Right lobe of liver (tissue), 6 donors: ENCODE measurements at regions not wholly inside any gene's neighbourhood (a gene's known extent, or its start where the extent isn't known, plus 50 kb on each side); places are given as distances from the start of the nearest gene placed in this dataset.

Experiments used
- ATAC-seq, 4 donors: fragments of 200-7000 bp; cut with Tn5 transposase; one replicate each; pipeline ENCODE4 v1.9.1; 2020; ENCODE audit warnings: mild to moderate bottlenecking in 4 of 4, moderate library complexity in 4 of 4
- DNase-seq, 3 donors: peaks; one replicate each; pipeline ENCODE4 v3.0.0-alpha.2; 2020
- H3K27ac ChIP-seq, 3 donors: fragments of 200-600 bp; one replicate each; pipeline ENCODE4 v1.8.0; 2022
- H3K27me3 ChIP-seq, 2 donors: fragments of 200-600 bp; one replicate each; pipeline ENCODE4 v1.8.0; 2022
- H3K36me3 ChIP-seq, 4 donors: fragments of 200-600 bp; sonication (generic) in 1 of 4; one replicate each; pipeline versions ENCODE4 v1.5.1 to v1.8.0; 2017 to 2022; ENCODE audit warnings: control low read depth in 1 of 4
- H3K4me1 ChIP-seq, 4 donors: fragments of 200-600 bp; sonication (generic) in 1 of 4; one replicate each; pipeline versions ENCODE4 v1.5.1 to v1.8.0; 2017 to 2022; ENCODE audit warnings: control low read depth in 1 of 4
- H3K4me3 ChIP-seq, 3 donors: fragments of 200-600 bp; one replicate each; pipeline ENCODE4 v1.8.0; 2022
- H3K9me3 ChIP-seq, 4 donors: fragments of 200-600 bp; sonication (generic) in 1 of 4; one replicate each; pipeline versions ENCODE4 v1.5.1 to v1.8.0; 2017 to 2022; ENCODE audit warnings: control low read depth in 1 of 4
- POLR2A ChIP-seq: fragments of 450-650 bp; IDR thresholded peaks from one replicate; pipeline ENCODE4 v1.6.1; 2017; ENCODE audit warnings: antibody characterized with exemption, mild to moderate bottlenecking
- WGBS: methylation state at CpG from one replicate; pipeline ENCODE4 v1.1.6; 2018; ENCODE audit warnings: low coverage, low lambda C conversion rate; ENCODE audit not compliant: insufficient coverage; ENCODE audit errors: missing lambda C conversion rate; 5-methylcytosine and 5-hydroxymethylcytosine counted together
- intact Hi-C, 2 donors: fragments of 100-400 bp; cut with DNase I; formaldehyde crosslinking; loops; one replicate each; pipeline versions ENCODE4 v1.11.2 to v1.14.1; 2022
- TF ChIP-seq, protein P1 (sequence below), 4 donors: fragments of 200-600 bp in 3 of 4; fragments of 450-650 bp in 1 of 4; IDR thresholded peaks; one replicate each; pipeline versions ENCODE4 v1.5.1 to v1.8.0; 2016 to 2022; ENCODE audit warnings: antibody characterized with exemption in 4 of 4, mild to moderate bottlenecking in 2 of 4
- donor health status: DM: no; HTN: yes; CAD: no.
- donor health status: DM: no; HTN: no; CAD: no.
- donor health status: DM: no; HTN: no; CAD: no.
- donor health status: DM: no; HTN: yes; CAD: no.
- donor health status: DM: no; HTN: yes; CAD: no.

DNA sequence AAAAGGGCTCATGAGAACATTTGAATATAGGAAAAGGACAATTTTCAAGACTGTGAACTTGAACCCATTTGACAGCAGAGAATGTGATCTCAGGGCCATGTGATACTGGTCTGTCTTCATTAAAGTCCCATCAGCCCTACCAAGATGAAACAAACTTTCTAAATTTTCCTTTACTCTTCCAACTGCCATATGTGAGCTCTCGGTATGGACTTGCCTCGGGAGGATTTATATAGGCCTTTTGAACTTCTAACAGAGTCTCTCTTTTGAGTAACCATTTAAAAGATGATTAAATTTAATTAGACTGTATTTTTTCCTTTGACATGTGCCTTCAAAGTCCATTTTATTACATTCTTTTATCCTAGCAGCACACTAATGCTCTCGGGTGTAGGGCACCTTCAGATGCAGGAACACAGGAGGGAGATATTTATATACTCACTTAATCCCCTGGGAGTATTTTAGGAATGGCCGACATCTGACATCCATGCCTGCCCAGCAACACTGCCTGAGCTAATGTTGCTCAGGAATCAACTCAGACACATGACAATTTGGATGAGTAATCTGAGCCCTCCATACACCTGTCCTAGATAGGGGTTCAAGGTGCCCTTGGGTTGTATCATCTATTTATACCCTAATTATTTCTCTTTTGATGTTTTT is 155.0 kb downstream of the SLC7A11 start:
- Histone ChIP-seq H3K27me3 (no peaks in the 10 kb centered on the region), H3K4me1 (no peaks in the 10 kb centered on the region), H3K36me3 (no peaks in the 10 kb centered on the region), H3K4me3 (no peak overlapping the region), H3K27ac (no peak overlapping the region), H3K9me3 (no peaks in the 10 kb centered on the region)
- DNase-seq (no peak), ATAC-seq (no peak)
- intact Hi-C loops = no loop called here
- 79% methylated on average over 4 of the region's 4 CpGs for WGBS
- no peak for TF ChIP-seq POLR2A
- TF ChIP-seq, protein P1, sequence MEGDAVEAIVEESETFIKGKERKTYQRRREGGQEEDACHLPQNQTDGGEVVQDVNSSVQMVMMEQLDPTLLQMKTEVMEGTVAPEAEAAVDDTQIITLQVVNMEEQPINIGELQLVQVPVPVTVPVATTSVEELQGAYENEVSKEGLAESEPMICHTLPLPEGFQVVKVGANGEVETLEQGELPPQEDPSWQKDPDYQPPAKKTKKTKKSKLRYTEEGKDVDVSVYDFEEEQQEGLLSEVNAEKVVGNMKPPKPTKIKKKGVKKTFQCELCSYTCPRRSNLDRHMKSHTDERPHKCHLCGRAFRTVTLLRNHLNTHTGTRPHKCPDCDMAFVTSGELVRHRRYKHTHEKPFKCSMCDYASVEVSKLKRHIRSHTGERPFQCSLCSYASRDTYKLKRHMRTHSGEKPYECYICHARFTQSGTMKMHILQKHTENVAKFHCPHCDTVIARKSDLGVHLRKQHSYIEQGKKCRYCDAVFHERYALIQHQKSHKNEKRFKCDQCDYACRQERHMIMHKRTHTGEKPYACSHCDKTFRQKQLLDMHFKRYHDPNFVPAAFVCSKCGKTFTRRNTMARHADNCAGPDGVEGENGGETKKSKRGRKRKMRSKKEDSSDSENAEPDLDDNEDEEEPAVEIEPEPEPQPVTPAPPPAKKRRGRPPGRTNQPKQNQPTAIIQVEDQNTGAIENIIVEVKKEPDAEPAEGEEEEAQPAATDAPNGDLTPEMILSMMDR (IDR thresholded peaks at IDR 0.05) = no peak

DNA sequence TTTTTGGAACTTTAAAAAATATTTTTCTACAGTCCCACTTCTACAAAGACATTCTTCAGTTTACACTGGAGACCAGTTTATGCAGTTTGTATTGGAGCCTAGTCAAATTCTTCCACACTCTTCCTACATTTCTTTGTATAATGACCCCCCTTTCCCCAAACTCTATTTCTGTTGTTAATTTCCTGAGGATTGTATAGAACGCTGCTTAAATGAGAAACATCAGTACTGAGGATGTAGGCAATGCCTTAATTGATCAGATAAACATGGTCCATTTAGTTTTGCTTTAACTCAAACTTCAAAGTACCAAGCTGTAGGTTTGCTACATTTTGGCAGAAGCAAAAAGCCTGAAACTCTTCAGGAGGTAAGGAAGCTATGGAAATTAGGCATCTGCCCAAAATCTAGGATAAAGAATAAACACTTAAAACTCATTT is 155.5 kb downstream of the SLC7A11 start:
- 69% methylated on average over 1 of the region's 1 CpG for WGBS
- DNase-seq (no peak), ATAC-seq (no peak)
- no peaks in the 10 kb centered on the region for H3K9me3 ChIP-seq
- no peaks in the 10 kb centered on the region for H3K4me1 ChIP-seq
- H3K36me3 ChIP-seq = no peaks in the 10 kb centered on the region
- no peak overlapping the region for H3K4me3 ChIP-seq
- intact Hi-C loops = no loop called here
- H3K27me3 ChIP-seq = no peaks in the 10 kb centered on the region
- TF ChIP-seq, protein P1 (IDR thresholded peaks at IDR 0.05) = no peak
- TF ChIP-seq POLR2A = no peak
- no peak overlapping the region for H3K27ac ChIP-seq

DNA sequence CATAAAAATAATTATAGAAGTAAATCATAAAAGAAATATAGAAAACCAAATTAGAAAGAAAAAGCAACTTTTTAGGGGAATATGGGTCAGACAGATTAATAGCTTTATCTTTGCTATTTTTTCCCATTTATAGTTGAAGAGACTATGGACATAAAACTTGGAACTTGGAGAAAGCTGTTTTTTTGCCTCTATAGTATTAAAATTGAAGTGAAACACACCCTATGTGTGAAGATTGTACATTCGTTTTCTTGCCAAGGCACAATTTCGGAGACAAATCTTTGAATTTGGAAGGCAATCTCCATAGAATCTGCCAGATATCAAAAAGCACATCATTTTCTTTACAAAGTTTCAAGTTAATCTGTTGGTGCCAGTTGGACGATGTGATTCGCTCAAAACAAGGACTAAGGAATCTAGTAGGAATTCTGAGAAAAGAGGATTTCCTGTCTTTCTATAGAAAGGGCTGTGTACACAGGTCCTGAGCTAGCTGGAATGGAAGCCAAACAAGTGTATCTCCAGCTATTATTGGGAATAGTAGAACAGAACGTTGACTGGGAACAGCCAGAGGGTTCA is 156.3 kb downstream of the SLC7A11 start:
- intact Hi-C loops = no loop called here
- no peaks in the 10 kb centered on the region for H3K36me3 ChIP-seq
- no peak overlapping the region for H3K27ac ChIP-seq
- 64% methylated on average over 5 of the region's 5 CpGs for WGBS
- H3K4me3 ChIP-seq = no peak overlapping the region
- H3K9me3 ChIP-seq = no peaks in the 10 kb centered on the region
- no peaks in the 10 kb centered on the region for H3K27me3 ChIP-seq
- DNase-seq = no peak
- no peaks in the 10 kb centered on the region for H3K4me1 ChIP-seq
- TF ChIP-seq POLR2A = no peak
- TF ChIP-seq, protein P1 (IDR thresholded peaks at IDR 0.05) = no peak
- ATAC-seq = no peak

DNA sequence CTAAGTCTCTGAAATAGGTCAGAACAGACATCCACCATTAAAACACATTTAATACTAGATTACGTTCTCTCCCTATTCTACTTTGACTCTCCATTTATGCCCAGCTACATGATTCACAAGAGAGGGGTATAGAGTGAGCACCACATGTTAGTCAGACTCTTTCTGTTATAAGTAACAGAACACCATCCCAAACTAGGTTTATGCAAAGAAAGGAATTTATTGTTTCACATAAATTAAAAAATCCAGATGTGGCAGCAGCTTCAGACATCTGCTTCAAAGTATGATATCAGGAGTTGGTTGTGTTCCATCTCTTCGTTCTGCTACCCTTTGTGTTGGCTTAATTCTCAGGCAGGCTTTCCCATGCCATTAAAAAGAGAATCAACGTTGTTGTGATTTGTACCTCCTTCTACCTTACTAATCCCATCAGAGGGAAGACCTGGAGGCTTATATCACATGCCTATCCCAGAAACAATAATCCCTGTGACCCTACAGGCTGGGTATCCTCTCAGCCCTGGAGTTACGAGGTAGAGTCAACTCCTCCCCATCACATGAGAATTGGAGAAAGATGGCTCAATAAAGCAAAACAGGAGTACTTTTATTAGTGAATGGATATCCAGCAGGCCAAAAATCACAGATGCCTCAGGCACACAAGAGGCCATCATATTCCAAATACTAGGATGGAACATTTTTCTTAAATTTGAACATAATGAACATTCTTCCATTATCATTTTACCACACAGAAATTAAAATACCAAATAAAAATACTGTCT is 163.2 kb downstream of the SLC7A11 start:
- ATAC-seq (no peak), DNase-seq (no peak)
- Histone ChIP-seq H3K27me3 (no peaks in the 10 kb centered on the region), H3K9me3 (no peaks in the 10 kb centered on the region), H3K4me1 (no peaks in the 10 kb centered on the region), H3K27ac (no peak overlapping the region), H3K36me3 (no peaks in the 10 kb centered on the region), H3K4me3 (no peak overlapping the region)
- no peak for TF ChIP-seq POLR2A
- TF ChIP-seq, protein P1 (IDR thresholded peaks at IDR 0.05) = no peak
- WGBS = 64% methylated on average over 4 of the region's 4 CpGs
- intact Hi-C loops = no loop called here
